AG10803 (cell line): ENCODE measurements at regions not wholly inside any gene's neighbourhood (a gene's known extent, or its start where the extent isn't known, plus 50 kb on each side); places are given as distances from the start of the nearest gene placed in this dataset.
"Not testable (repeated sequence)": the region's sequence is repeated elsewhere in the genome, so short reads cannot be mapped to it uniquely, and the experiment has no call there.

Source experiments
- DNase-seq: peaks from one replicate; pipeline ENCODE4 v3.0.0; 2010; ENCODE audit warnings: low read depth
- H3K4me3 ChIP-seq: 2 replicates; pipeline ENCODE4 v1.5.1; 2011; ENCODE audit warnings: mild to moderate bottlenecking, low read length, control low read depth
- CTCF ChIP-seq: conservative IDR thresholded peaks from 2 replicates; pipeline ENCODE4 v1.5.1; 2011; ENCODE audit warnings: mild to moderate bottlenecking, low read length, control low read depth, inconsistent platforms

- no peak for DNase-seq
- H3K4me3 ChIP-seq, result no peak overlapping the region
- no peak for TF ChIP-seq CTCF
Observed at GRCh38 chr9:7432989-7433388, 366.6 kb downstream of the DMAC1 start.

- not testable (repeated sequence) for DNase-seq, H3K4me3 ChIP-seq
Observed at GRCh38 chr9:7417397-7417796, 382.2 kb downstream of the DMAC1 start.

DNA sequence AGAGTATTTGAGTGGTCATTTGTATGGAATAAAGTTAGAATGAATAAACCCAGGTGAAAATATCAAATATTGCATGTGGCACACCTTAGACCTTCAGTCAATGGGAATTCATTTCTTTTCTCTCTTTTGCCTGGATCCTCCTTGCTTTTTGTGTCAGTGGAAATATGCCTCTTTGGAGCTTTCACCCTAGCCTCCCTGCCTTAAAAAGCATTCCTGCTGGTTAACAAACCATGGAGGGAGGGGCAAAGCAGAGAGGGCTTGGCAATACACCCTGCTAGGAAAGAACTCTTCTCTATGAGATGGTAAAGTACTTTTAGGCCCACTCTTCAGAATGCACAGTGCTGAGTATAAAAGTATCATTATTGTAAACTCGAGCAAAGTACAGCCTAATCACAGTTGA is 383.7 kb downstream of the DMAC1 start:
- no peak for DNase-seq
- TF ChIP-seq CTCF, result no peak

GRCh38 chr9:7408845-7409244 is 390.7 kb downstream of the DMAC1 start:
- H3K4me3 ChIP-seq, result no peak overlapping the region
- no peak for TF ChIP-seq CTCF
- DNase-seq, result no peak

More for the DNA sequence above, 383.7 kb downstream of the DMAC1 start:
- no peak overlapping the region for H3K4me3 ChIP-seq

GRCh38 chr9:7407246-7407645 is 392.3 kb downstream of the DMAC1 start:
- no peak for TF ChIP-seq CTCF
- H3K4me3 ChIP-seq, result no peak overlapping the region
- no peak for DNase-seq

- TF ChIP-seq CTCF, result no peak
- no peak for DNase-seq
- no peak overlapping the region for H3K4me3 ChIP-seq
Observed at GRCh38 chr9:7405924-7406604, 393.5 kb downstream of the DMAC1 start.

- H3K4me3 ChIP-seq, result no peak overlapping the region
- DNase-seq, result no peak
- TF ChIP-seq CTCF, result no peak
Observed at GRCh38 chr9:7403839-7404487, 395.6 kb downstream of the DMAC1 start.
